SK-N-SH (cell line): ENCODE measurements at regions not wholly inside any gene's neighbourhood (a gene's known extent, or its start where the extent isn't known, plus 50 kb on each side); places are given as distances from the start of the nearest gene placed in this dataset.

ENCODE experiments used
- CTCF ChIA-PET: fragments of 300-600, 350-600 bp; formaldehyde crosslinking; extraction: SDS; loops from one replicate; lab custom pipeline; 2021; lab: Yijun Ruan, JAX
- POLR2A ChIA-PET: fragments of 350-600 bp; sonication (Branson Sonifier 250); formaldehyde crosslinking; extraction: SDS; loops from one replicate; lab custom pipeline; 2020; ENCODE audit warnings: antibody characterized with exemption, inconsistent platforms; lab: Yijun Ruan, JAX
- DNase-seq: peaks from one replicate; pipeline ENCODE4 v3.0.0; 2012
- H2AFZ ChIP-seq: fragments of 200-600 bp; sonication (generic); 2 replicates; pipeline ENCODE4 v1.8.1; 2016; ENCODE audit warnings: antibody characterized with exemption, mild to moderate bottlenecking, low read depth
- H3F3A ChIP-seq: fragments of 200-600 bp; sonication (generic); replicated peaks from 2 replicates; pipeline ENCODE3; 2016; ENCODE audit warnings: antibody characterized with exemption, mild to moderate bottlenecking; ENCODE audit not compliant: insufficient read depth
- H3K27ac ChIP-seq, 2 experiments: fragments of 200-500 bp in 1 of 2; fragments of 200-600 bp in 1 of 2; sonication (Bioruptor generic) in 1 of 2; sonication (generic), shearing (Covaris generic) in 1 of 2; 2 replicates each; pipeline versions ENCODE4 v1.5.1 to v1.6.1; 2014 to 2016; ENCODE audit warnings: low read depth in 2 of 2, inconsistent platforms in 1 of 2, low read length in 1 of 2, mild to moderate bottlenecking in 1 of 2, mixed read lengths in 1 of 2
- H3K27me3 ChIP-seq: fragments of 200-600 bp; sonication (generic), shearing (Covaris generic); 2 replicates; pipeline ENCODE4 v1.6.1; 2016; ENCODE audit warnings: mixed run types; ENCODE audit not compliant: insufficient read depth
- H3K36me3 ChIP-seq, 2 experiments: fragments of 200-500 bp in 1 of 2; fragments of 200-600 bp in 1 of 2; sonication (Bioruptor generic) in 1 of 2; sonication (generic) in 1 of 2; replicated peaks in 1 of 2; 2 replicates each; pipeline versions ENCODE3 to v1.5.1; 2014 to 2016; ENCODE audit warnings: low read length in 1 of 2, mild to moderate bottlenecking in 1 of 2; ENCODE audit not compliant: insufficient read depth in 2 of 2, control insufficient read depth in 1 of 2
- H3K4me1 ChIP-seq, 2 experiments: fragments of 200-500 bp in 1 of 2; fragments of 200-600 bp in 1 of 2; sonication (Bioruptor generic) in 1 of 2; sonication (generic), shearing (Covaris generic) in 1 of 2; 2 replicates each; pipeline versions ENCODE4 v1.5.1 to v1.6.1; 2014 to 2016; ENCODE audit warnings: low read depth in 1 of 2, low read length in 1 of 2, mixed run types in 1 of 2; ENCODE audit not compliant: insufficient read depth in 2 of 2, control insufficient read depth in 1 of 2
- H3K4me2 ChIP-seq: fragments of 200-600 bp; sonication (generic), shearing (Covaris generic); 2 replicates; pipeline ENCODE4 v1.6.1; 2017; ENCODE audit warnings: mixed run types
- H3K4me3 ChIP-seq, 2 experiments: fragments of 200-500 bp in 1 of 2; fragments of 200-600 bp in 1 of 2; sonication (Bioruptor generic) in 1 of 2; sonication (generic), shearing (Covaris generic) in 1 of 2; 2 replicates each; pipeline versions ENCODE4 v1.5.1 to v1.8.1; 2014 to 2016; ENCODE audit warnings: low read depth in 2 of 2, inconsistent platforms in 1 of 2, low read length in 1 of 2, mild to moderate bottlenecking in 1 of 2, mixed read lengths in 1 of 2, moderate library complexity in 1 of 2
- H3K79me2 ChIP-seq: fragments of 200-600 bp; sonication (generic); 2 replicates; pipeline ENCODE4 v1.8.1; 2017; ENCODE audit warnings: mild to moderate bottlenecking; ENCODE audit not compliant: insufficient read depth
- H3K9ac ChIP-seq: fragments of 200-600 bp; sonication (generic); 2 replicates; pipeline ENCODE4 v1.6.1; 2017; ENCODE audit warnings: mixed run types
- H3K9me2 ChIP-seq: fragments of 200-600 bp; sonication (generic); 2 replicates; pipeline ENCODE4 v1.6.1; 2017; ENCODE audit warnings: mixed run types
- H3K9me3 ChIP-seq: fragments of 200-600 bp; sonication (generic); 2 replicates; pipeline ENCODE4 v1.6.1; 2017; ENCODE audit warnings: mixed run types, mild to moderate bottlenecking, moderate library complexity
- H4K20me1 ChIP-seq: fragments of 200-600 bp; sonication (generic); 2 replicates; pipeline ENCODE4 v1.6.1; 2017; ENCODE audit warnings: mild to moderate bottlenecking, mixed run types; ENCODE audit not compliant: insufficient read depth
- CHD2 ChIP-seq: fragments of 150-350 bp; IDR thresholded peaks from 2 replicates; pipeline ENCODE4 v1.6.1; 2018; ENCODE audit warnings: low read length; ENCODE audit not compliant: partially characterized antibody
- CTCF ChIP-seq: fragments of 200-600 bp; sonication (generic); IDR thresholded peaks from 2 replicates; pipeline ENCODE4 v1.6.1; 2017; ENCODE audit warnings: antibody characterized with exemption, mild to moderate bottlenecking, moderate library complexity
- ELF1 ChIP-seq: IDR thresholded peaks from 2 replicates; pipeline ENCODE4 v1.4.0; 2012
- EP300 ChIP-seq, 2 experiments: IDR thresholded peaks; 2 replicates each; pipeline versions ENCODE4 v1.4.0 to v1.6.1; 2012; ENCODE audit warnings: borderline replicate concordance in 1 of 2, low read depth in 1 of 2, low read length in 1 of 2
- EZH2phosphoT487 ChIP-seq: fragments of 200-600 bp; sonication (generic); IDR thresholded peaks from 2 replicates; pipeline ENCODE4 v1.6.1; 2017; ENCODE audit warnings: low read depth, mixed run types, mild to moderate bottlenecking, antibody characterized with exemption, moderate library complexity, borderline replicate concordance
- FOXJ3 ChIP-seq: sonication (generic); formaldehyde crosslinking; IDR thresholded peaks from 2 replicates; pipeline ENCODE4 v1.5.1; 2020; ENCODE audit warnings: mild to moderate bottlenecking, missing genetic modification reagents
- FOXM1 ChIP-seq: IDR thresholded peaks from 2 replicates; pipeline ENCODE4 v1.4.0; 2012; ENCODE audit warnings: low read depth, mild to moderate bottlenecking
- GABPA ChIP-seq: IDR thresholded peaks from 2 replicates; pipeline ENCODE4 v1.4.0; 2012; ENCODE audit warnings: low read depth, mild to moderate bottlenecking
- GATA2 ChIP-seq: sonication (generic); formaldehyde crosslinking; IDR thresholded peaks from 2 replicates; pipeline ENCODE4 v1.5.0; 2020; ENCODE audit warnings: mild to moderate bottlenecking, missing genetic modification reagents
- JUND ChIP-seq: IDR thresholded peaks from 2 replicates; pipeline ENCODE4 v1.4.0; 2012
- MAX ChIP-seq: IDR thresholded peaks from 2 replicates; pipeline ENCODE4 v1.4.0; 2012; ENCODE audit warnings: low read depth
- MXI1 ChIP-seq: IDR thresholded peaks from 2 replicates; pipeline ENCODE4 v1.6.1; 2012; ENCODE audit warnings: mild to moderate bottlenecking, low read depth, low read length, improper control_type of control experiment
- NFIC ChIP-seq: IDR thresholded peaks from 2 replicates; pipeline ENCODE4 v1.4.0; 2012; ENCODE audit warnings: borderline replicate concordance
- PBX3 ChIP-seq: IDR thresholded peaks from 2 replicates; pipeline ENCODE4; 2012
- POLR2AphosphoS5 ChIP-seq: IDR thresholded peaks from 2 replicates; pipeline ENCODE4 v1.6.1; 2012; ENCODE audit warnings: low read depth, low read length
- RCOR1 ChIP-seq: fragments of 150-350 bp; IDR thresholded peaks from 2 replicates; pipeline ENCODE4 v1.6.1; 2017; ENCODE audit warnings: antibody characterized with exemption, low read length
- REST ChIP-seq: IDR thresholded peaks from 2 replicates; pipeline ENCODE4 v1.6.1; 2012; ENCODE audit warnings: mild to moderate bottlenecking, low read depth, low read length, moderate library complexity
- RFX5 ChIP-seq: IDR thresholded peaks from 2 replicates; pipeline ENCODE4 v1.6.1; 2012; ENCODE audit warnings: mild to moderate bottlenecking, improper control_type of control experiment, low read length
- RXRA ChIP-seq: IDR thresholded peaks from 2 replicates; pipeline ENCODE4 v1.4.0; 2012; ENCODE audit warnings: low read depth, mild to moderate bottlenecking, borderline replicate concordance
- SIN3A ChIP-seq: IDR thresholded peaks from 2 replicates; pipeline ENCODE4 v1.6.1; 2012; ENCODE audit warnings: low read depth, mild to moderate bottlenecking, low read length, moderate library complexity, borderline replicate concordance
- TCF12 ChIP-seq: IDR thresholded peaks from 2 replicates; pipeline ENCODE4 v1.4.0; 2012
- TEAD4 ChIP-seq: IDR thresholded peaks from 2 replicates; pipeline ENCODE4 v1.4.0; 2012; ENCODE audit warnings: mild to moderate bottlenecking, borderline replicate concordance; ENCODE audit not compliant: insufficient read depth
- USF1 ChIP-seq: IDR thresholded peaks from 2 replicates; pipeline ENCODE4 v1.4.0; 2012; ENCODE audit warnings: low read depth, borderline replicate concordance
- YY1 ChIP-seq: IDR thresholded peaks from 2 replicates; pipeline ENCODE4 v1.4.0; 2012; ENCODE audit warnings: low read depth, mild to moderate bottlenecking
- WGBS: methylation state at CpG from one replicate; pipeline ENCODE4 v1.1.6; 2017; ENCODE audit warnings: low lambda C conversion rate; 5-methylcytosine and 5-hydroxymethylcytosine counted together
- TF ChIP-seq, protein P1 (sequence below): fragments of 150-350 bp; IDR thresholded peaks from 2 replicates; pipeline ENCODE4 v1.6.1; 2016; ENCODE audit warnings: mild to moderate bottlenecking, low read depth, low read length
- TF ChIP-seq, protein P2 (sequence below): fragments of 150-350 bp; IDR thresholded peaks from 2 replicates; pipeline ENCODE4 v1.6.1; 2017; ENCODE audit warnings: antibody characterized with exemption, low read length, low read depth, borderline replicate concordance

GRCh38 chrX:114181195-114181594, 402.7 kb upstream of the HTR2C start:
- H3K9ac ChIP-seq: no peak overlapping the region
- H4K20me1 ChIP-seq: no peaks in the 10 kb centered on the region
- H3K9me3 ChIP-seq: no peaks in the 10 kb centered on the region
- WGBS: 3% methylated on average over 1 of the region's 1 CpG
- H2AFZ ChIP-seq: no peak overlapping the region
- no peak overlapping the region for H3K4me2 ChIP-seq
- no peaks in the 10 kb centered on the region; a peak in 1 of 4 replicates for H3K4me1 ChIP-seq
- H3K79me2 ChIP-seq: no peaks in the 10 kb centered on the region
- ChIA-PET POLR2A (no interaction called here), CTCF (no interaction called here)
- H3K4me3 ChIP-seq: no peak overlapping the region
- no peak overlapping the region for H3K27ac ChIP-seq
- H3K36me3 ChIP-seq: no peaks in the 10 kb centered on the region
- no peaks in the 10 kb centered on the region; the same call in 1 of the 2 replicates for H3K27me3 ChIP-seq
- peak; percentile 27 for DNase-seq
- H3F3A ChIP-seq: no peaks in the 10 kb centered on the region
- H3K9me2 ChIP-seq: no peaks in the 10 kb centered on the region
- TF ChIP-seq RXRA (no peak), MXI1 (no peak), FOXM1 (no peak), RCOR1 (peak; percentile 41; the same call in 1 of the 2 replicates), RFX5 (no peak), TEAD4 (no peak), POLR2AphosphoS5 (no peak), TCF12 (no peak), EZH2phosphoT487 (no peak), CTCF (no peak), REST (no peak), ELF1 (no peak), USF1 (no peak; the same call in 1 of the 2 replicates), SIN3A (no peak), JUND (no peak), NFIC (no peak), MAX (no peak), PBX3 (no peak), CHD2 (no peak), YY1 (no peak), GATA2 (CRISPR knock-in tag) (peak; percentile 61), EP300 (IDR thresholded peaks at IDR 0.05; ENCODE audit: borderline replicate concordance in 1 of 2, low read depth in 1 of 2, low read length in 1 of 2) (peak in 1 of 2 experiments; percentile 70; a peak in 1 of 4 replicates), FOXJ3 (CRISPR knock-in tag) (no peak), GABPA (no peak)
- TF ChIP-seq, protein P1, sequence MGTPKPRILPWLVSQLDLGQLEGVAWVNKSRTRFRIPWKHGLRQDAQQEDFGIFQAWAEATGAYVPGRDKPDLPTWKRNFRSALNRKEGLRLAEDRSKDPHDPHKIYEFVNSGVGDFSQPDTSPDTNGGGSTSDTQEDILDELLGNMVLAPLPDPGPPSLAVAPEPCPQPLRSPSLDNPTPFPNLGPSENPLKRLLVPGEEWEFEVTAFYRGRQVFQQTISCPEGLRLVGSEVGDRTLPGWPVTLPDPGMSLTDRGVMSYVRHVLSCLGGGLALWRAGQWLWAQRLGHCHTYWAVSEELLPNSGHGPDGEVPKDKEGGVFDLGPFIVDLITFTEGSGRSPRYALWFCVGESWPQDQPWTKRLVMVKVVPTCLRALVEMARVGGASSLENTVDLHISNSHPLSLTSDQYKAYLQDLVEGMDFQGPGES: no peak
- TF ChIP-seq, protein P2, sequence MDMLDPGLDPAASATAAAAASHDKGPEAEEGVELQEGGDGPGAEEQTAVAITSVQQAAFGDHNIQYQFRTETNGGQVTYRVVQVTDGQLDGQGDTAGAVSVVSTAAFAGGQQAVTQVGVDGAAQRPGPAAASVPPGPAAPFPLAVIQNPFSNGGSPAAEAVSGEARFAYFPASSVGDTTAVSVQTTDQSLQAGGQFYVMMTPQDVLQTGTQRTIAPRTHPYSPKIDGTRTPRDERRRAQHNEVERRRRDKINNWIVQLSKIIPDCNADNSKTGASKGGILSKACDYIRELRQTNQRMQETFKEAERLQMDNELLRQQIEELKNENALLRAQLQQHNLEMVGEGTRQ: no peak
